Endothelial cell (in vitro differentiated cells): ENCODE measurements at regions not wholly inside any gene's neighbourhood (a gene's known extent, or its start where the extent isn't known, plus 50 kb on each side); places are given as distances from the start of the nearest gene placed in this dataset.

Experiments
- DNase-seq: peaks from one replicate; pipeline ENCODE4 v3.0.0; 2021; ENCODE audit warnings: low spot score
- H3K27ac Mint-ChIP-seq: one replicate; pipeline ENCODE4 v1.8.0; 2021; ENCODE audit warnings: mixed read lengths, inconsistent platforms; ENCODE audit not compliant: unreplicated experiment
- H3K27me3 Mint-ChIP-seq: one replicate; pipeline ENCODE4 v1.8.0; 2021; ENCODE audit warnings: mild to moderate bottlenecking, moderate library complexity, mixed read lengths, inconsistent platforms; ENCODE audit not compliant: unreplicated experiment
- H3K36me3 Mint-ChIP-seq: one replicate; pipeline ENCODE4 v1.8.0; 2021; ENCODE audit warnings: mild to moderate bottlenecking, low read depth, mixed read lengths, inconsistent platforms; ENCODE audit not compliant: unreplicated experiment
- H3K4me1 Mint-ChIP-seq: one replicate; pipeline ENCODE4 v1.8.0; 2021; ENCODE audit warnings: mild to moderate bottlenecking, mixed read lengths, inconsistent platforms; ENCODE audit not compliant: unreplicated experiment
- H3K4me3 Mint-ChIP-seq: one replicate; pipeline ENCODE4 v1.8.0; 2021; ENCODE audit warnings: mild to moderate bottlenecking, mixed read lengths, inconsistent platforms; ENCODE audit not compliant: unreplicated experiment
- H3K9me3 Mint-ChIP-seq: one replicate; pipeline ENCODE4 v1.8.0; 2021; ENCODE audit warnings: mixed read lengths, inconsistent platforms; ENCODE audit not compliant: unreplicated experiment
- CTCF ChIP-seq: fragments of 200-600 bp; sonication (generic); IDR thresholded peaks from one replicate; pipeline ENCODE4 v1.5.0; 2021; ENCODE audit warnings: antibody characterized with exemption; ENCODE audit not compliant: unreplicated experiment

GRCh38 chr5:93978222-93978621 lies 236.8 kb upstream of the POU5F2 start:
- DNase-seq: no peak
- no peak for TF ChIP-seq CTCF
- H3K4me1 Mint-ChIP-seq: no peaks in the 10 kb centered on the region
- H3K4me3 Mint-ChIP-seq: no peak overlapping the region
- peaks cover 4% of the 10 kb centered on the region for H3K9me3 Mint-ChIP-seq
- H3K27me3 Mint-ChIP-seq: no peaks in the 10 kb centered on the region
- H3K27ac Mint-ChIP-seq: no peak overlapping the region
- peaks cover 16% of the 10 kb centered on the region for H3K36me3 Mint-ChIP-seq

GRCh38 chr5:93967923-93968322 lies 226.5 kb upstream of the POU5F2 start:
- H3K36me3 Mint-ChIP-seq: no peaks in the 10 kb centered on the region
- no peak for TF ChIP-seq CTCF
- no peak for DNase-seq
- H3K4me3 Mint-ChIP-seq: no peak overlapping the region
- peaks cover 1% of the 10 kb centered on the region for H3K27me3 Mint-ChIP-seq
- no peaks in the 10 kb centered on the region for H3K9me3 Mint-ChIP-seq
- H3K27ac Mint-ChIP-seq: peak overlapping the region; percentile 94
- H3K4me1 Mint-ChIP-seq: peaks cover 22% of the 10 kb centered on the region

DNA sequence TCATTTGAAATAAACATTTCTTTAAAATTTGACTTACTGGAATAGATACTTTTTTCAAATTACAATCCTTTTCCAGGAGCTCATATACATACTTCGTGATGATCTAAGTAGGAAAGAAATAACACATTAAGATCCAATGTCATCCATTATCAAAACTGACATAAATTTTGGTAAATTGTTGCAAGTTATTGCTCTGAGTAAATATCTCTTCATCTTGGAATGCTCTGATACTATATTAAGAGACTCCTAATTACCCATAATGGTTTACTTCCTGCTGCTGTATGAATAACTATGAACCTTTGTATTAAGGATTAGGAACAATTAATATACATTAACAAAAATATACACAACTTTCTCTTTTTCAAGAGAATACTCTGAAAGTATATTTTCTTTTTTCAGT lies 223.0 kb upstream of the POU5F2 start:
- H3K4me3 Mint-ChIP-seq: no peak overlapping the region
- H3K27ac Mint-ChIP-seq: no peak overlapping the region
- no peak for DNase-seq
- H3K27me3 Mint-ChIP-seq: peaks cover 1% of the 10 kb centered on the region
- no peaks in the 10 kb centered on the region for H3K36me3 Mint-ChIP-seq
- H3K4me1 Mint-ChIP-seq: peaks cover 26% of the 10 kb centered on the region
- no peak for TF ChIP-seq CTCF
- H3K9me3 Mint-ChIP-seq: no peaks in the 10 kb centered on the region

- H3K4me3 Mint-ChIP-seq: no peak overlapping the region
- peaks cover 4% of the 10 kb centered on the region for H3K4me1 Mint-ChIP-seq
- no peak overlapping the region for H3K27ac Mint-ChIP-seq
- TF ChIP-seq CTCF: no peak
- peaks cover 1% of the 10 kb centered on the region for H3K36me3 Mint-ChIP-seq
- no peaks in the 10 kb centered on the region for H3K9me3 Mint-ChIP-seq
- H3K27me3 Mint-ChIP-seq: peaks cover 2% of the 10 kb centered on the region
- no peak for DNase-seq
These were observed 218.6 kb upstream of the POU5F2 start for GRCh38 chr5:93960042-93960441.

GRCh38 chr5:93956006-93956405 lies 214.6 kb upstream of the POU5F2 start:
- Mint-ChIP-seq H3K27me3 (peaks cover 4% of the 10 kb centered on the region), H3K4me3 (no peak overlapping the region), H3K36me3 (peaks cover 5% of the 10 kb centered on the region), H3K9me3 (no peaks in the 10 kb centered on the region), H3K27ac (no peak overlapping the region), H3K4me1 (peaks cover 4% of the 10 kb centered on the region)
- no peak for DNase-seq
- TF ChIP-seq CTCF: no peak
